GM18511 (cell line): ENCODE measurements at regions not wholly inside any gene's neighbourhood (a gene's known extent, or its start where the extent isn't known, plus 50 kb on each side); places are given as distances from the start of the nearest gene placed in this dataset.

Source experiments
- ATAC-seq: cut with Tn5 transposase; IDR thresholded peaks from one replicate; pipeline ENCODE4 v1.9.1; 2021; ENCODE audit warnings: mild to moderate bottlenecking, moderate library complexity; ENCODE audit not compliant: unreplicated experiment

GRCh38 chr18:21162786-21163185 lies 51.2 kb upstream of the ROCK1 start:
- ATAC-seq: no peak

DNA sequence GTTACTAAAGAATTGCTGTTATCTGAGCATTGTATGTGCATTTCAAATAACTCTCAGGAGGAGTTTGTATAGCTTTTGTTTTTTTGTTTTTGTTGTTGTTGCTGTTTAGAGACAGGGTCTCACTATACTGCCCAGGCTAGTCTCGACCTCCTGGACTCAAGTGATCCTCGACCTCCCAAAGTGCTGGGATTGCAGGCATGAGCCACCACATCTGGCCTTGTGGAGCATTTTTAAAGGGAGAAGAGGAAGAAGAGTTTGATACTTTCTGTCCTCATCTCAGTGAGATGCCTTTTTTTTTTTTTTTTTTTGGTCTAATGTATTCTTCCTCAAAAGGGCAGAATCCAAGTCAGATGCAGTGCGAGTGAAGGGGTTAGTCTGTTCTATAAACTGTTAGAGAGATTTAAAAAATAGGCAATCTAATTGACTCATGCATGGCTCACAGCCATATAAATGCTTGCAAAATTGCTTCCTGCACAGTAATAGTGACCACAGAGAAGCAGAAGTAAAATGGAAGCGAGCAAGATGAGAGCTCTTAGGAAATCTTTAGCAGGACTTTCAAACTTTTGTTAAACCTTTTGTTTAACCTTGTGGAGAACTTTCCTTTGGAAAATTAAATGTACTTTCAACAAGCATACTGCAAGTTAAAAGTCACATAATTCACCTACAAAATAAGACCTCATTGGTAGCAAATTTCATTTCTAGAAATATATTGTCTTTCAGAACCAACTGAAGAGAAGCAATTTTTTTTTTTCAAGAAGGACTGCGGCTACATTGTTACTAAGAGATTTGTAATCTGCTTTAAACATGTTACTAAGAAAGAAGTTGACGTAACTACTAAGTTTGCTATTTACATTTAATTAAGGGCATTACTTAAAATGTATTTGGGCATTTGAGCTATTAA lies 52.3 kb upstream of the ROCK1 start:
- ATAC-seq: no peak

GRCh38 chr18:21164548-21165095 lies 53.0 kb upstream of the ROCK1 start:
- ATAC-seq: no peak

GRCh38 chr18:21167641-21168377 lies 56.2 kb upstream of the ROCK1 start:
- no peak for ATAC-seq

DNA sequence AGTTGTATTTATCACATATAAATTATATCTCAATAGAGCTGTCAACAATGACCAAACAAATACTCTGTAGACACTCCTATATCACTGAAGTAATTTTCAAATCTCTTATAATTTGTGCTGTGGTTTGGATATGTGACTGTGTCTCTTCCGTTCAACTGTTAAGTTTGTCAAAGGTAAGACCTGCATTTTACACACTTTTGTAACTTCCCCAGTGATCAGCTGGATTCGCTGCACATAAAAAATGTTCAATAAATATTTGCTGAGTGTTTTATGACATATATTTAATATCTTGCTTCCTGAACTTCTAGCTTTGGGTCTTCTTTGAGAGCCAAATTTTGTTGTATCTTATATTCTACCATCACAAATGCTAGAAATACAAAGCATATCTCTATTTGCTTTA lies 57.3 kb upstream of the ROCK1 start:
- no peak for ATAC-seq

GRCh38 chr18:21177822-21178221 lies 64.2 kb upstream of the GREB1L start:
- no peak for ATAC-seq

GRCh38 chr18:21179590-21180220 lies 62.3 kb upstream of the GREB1L start:
- ATAC-seq: peak; percentile 77

GRCh38 chr18:21180588-21180987 lies 61.4 kb upstream of the GREB1L start:
- no peak for ATAC-seq

DNA sequence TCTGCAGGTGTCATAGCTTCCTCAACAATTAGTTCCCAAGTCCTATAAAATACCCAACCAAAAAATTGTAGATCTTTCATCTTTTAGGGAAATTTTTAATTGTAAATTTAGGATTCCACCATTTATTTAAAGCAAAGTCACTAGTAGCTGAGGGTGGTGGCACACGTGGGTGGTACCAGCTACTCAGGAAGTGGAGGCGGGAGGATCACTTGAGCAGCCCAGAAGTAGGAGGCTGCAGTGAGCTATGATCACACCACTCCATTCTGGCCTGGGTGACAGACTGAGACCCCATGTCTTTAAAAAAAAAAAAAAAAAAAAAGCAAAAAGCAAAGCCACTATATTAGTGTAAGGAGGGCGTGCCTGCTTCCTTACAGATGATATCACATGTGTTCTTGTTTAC lies 60.3 kb upstream of the GREB1L start:
- no peak for ATAC-seq

GRCh38 chr18:21183670-21184069 lies 58.4 kb upstream of the GREB1L start:
- ATAC-seq: no peak

GRCh38 chr18:21184396-21184996 lies 57.5 kb upstream of the GREB1L start:
- no peak for ATAC-seq

- no peak for ATAC-seq
Measured at GRCh38 chr18:21187886-21188285, 54.1 kb upstream of the GREB1L start.

- no peak for ATAC-seq
Measured at GRCh38 chr18:21191596-21192307, 50.3 kb upstream of the GREB1L start.
